Stimulated activated CD4-positive, alpha-beta T cell treated with anti-CD3 and anti-CD28 coated beads, Interleukin-1b, Interleukin-23, amount 100 ng/mL, for 48 hours (primary cell): ENCODE measurements at regions not wholly inside any gene's neighbourhood (a gene's known extent, or its start where the extent isn't known, plus 50 kb on each side); places are given as distances from the start of the nearest gene placed in this dataset.

Experiments
- DNase-seq: peaks from one replicate; pipeline ENCODE4 v3.0.0-alpha.2; 2020

- no peak for DNase-seq
Observed at GRCh38 chr5:152269533-152269932, 135.5 kb downstream of the NMUR2 start.

- DNase-seq: no peak
Observed at GRCh38 chr5:152264645-152265254, 140.3 kb downstream of the NMUR2 start.

- no peak for DNase-seq
Observed at GRCh38 chr5:152262667-152263066, 142.4 kb downstream of the NMUR2 start.

GRCh38 chr5:152260940-152261339 lies 144.1 kb downstream of the NMUR2 start:
- no peak for DNase-seq

GRCh38 chr5:152259702-152260101 lies 145.4 kb downstream of the NMUR2 start:
- no peak for DNase-seq

GRCh38 chr5:152256580-152256979 lies 148.5 kb downstream of the NMUR2 start:
- DNase-seq: no peak

GRCh38 chr5:152255411-152255810 lies 149.7 kb downstream of the NMUR2 start:
- no peak for DNase-seq

- no peak for DNase-seq
Observed at GRCh38 chr5:152247850-152248385, 157.2 kb downstream of the NMUR2 start.

- no peak for DNase-seq
Observed at GRCh38 chr5:152246401-152246800, 158.7 kb downstream of the NMUR2 start.

- no peak for DNase-seq
Observed at GRCh38 chr5:152237531-152237930, 167.5 kb downstream of the NMUR2 start.

GRCh38 chr5:152226191-152226590 lies 178.9 kb downstream of the NMUR2 start:
- DNase-seq: no peak

- DNase-seq: no peak
Observed at GRCh38 chr5:152221721-152222629, 183.1 kb downstream of the NMUR2 start.

GRCh38 chr5:152218694-152219093 lies 186.4 kb downstream of the NMUR2 start:
- DNase-seq: no peak

- no peak for DNase-seq
Observed at GRCh38 chr5:152205804-152206203, 199.3 kb downstream of the NMUR2 start.

- DNase-seq: no peak
Observed at GRCh38 chr5:152202321-152202720, 202.8 kb downstream of the NMUR2 start.

GRCh38 chr5:152193391-152194107 lies 211.5 kb downstream of the NMUR2 start:
- no peak for DNase-seq

GRCh38 chr5:152188251-152188650 lies 216.8 kb downstream of the NMUR2 start:
- no peak for DNase-seq

GRCh38 chr5:152187668-152188067 lies 217.4 kb downstream of the NMUR2 start:
- no peak for DNase-seq

GRCh38 chr5:152185547-152186245 lies 219.4 kb downstream of the NMUR2 start:
- DNase-seq: no peak

GRCh38 chr5:152184266-152184665 lies 220.8 kb downstream of the NMUR2 start:
- DNase-seq: no peak

- DNase-seq: no peak
Observed at GRCh38 chr5:152181461-152181860, 223.6 kb downstream of the NMUR2 start.

- no peak for DNase-seq
Observed at GRCh38 chr5:152178350-152178699, 226.8 kb downstream of the NMUR2 start.
